ENCODE measurements at regions not wholly inside any gene's neighbourhood (a gene's known extent, or its start where the extent isn't known, plus 50 kb on each side); places are given as distances from the start of the nearest gene placed in this dataset.

DNA sequence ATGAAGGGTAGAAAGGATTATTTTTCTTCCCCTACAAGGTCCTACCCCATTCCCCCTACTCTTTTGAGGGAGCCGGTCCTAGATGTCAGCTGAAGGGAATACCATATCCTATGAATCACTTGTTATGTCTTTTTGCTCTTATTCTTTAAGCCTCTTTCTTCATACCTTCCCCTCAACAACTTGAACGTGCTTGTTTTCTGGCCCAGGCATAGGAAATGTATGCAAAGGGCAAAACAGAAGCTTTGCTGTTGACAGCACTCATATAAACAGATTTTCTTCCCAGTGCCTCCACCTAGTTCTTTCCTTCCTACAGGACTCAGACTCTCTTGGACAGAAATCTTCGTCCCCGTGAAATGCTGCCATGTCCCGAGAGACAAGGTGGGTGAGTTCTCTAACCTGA lies 64.6 kb downstream of the TMEM17 start:
- CTCF ChIA-PET (ENCODE audit: low intra/inter-chr PET ratio), result interaction anchor here (0.6 kb wide), 1 partner anchor 447 kb away, joined by 4 read pairs; no protein-coding TSS in a partner anchor
- DNase-seq (ENCODE audit: extremely low read depth in 1 of 4, low spot score in 3 of 4) (no peak), FAIRE-seq (no peak), ATAC-seq (no peak)
- H3K27ac ChIP-seq (ENCODE audit: extremely low read depth, low read depth, low read length), result no peak overlapping the region
- no peaks in the 10 kb centered on the region for H3K9me1 ChIP-seq (ENCODE audit: control insufficient read depth, insufficient read depth, low read length)
- H3K9ac ChIP-seq (ENCODE audit: insufficient read depth in 1 of 2, low read depth in 2 of 2, low read length in 2 of 2), result no peak overlapping the region
- no peaks in the 10 kb centered on the region for H3K9me3 ChIP-seq (replicated peaks; ENCODE audit: control insufficient read depth, insufficient read depth, low read depth, low read length)
- no peak overlapping the region for H2AFZ ChIP-seq (ENCODE audit: low read depth, low read length)
- H3K27me3 ChIP-seq (ENCODE audit: control insufficient read depth in 2 of 2, insufficient read depth in 2 of 2, low read length in 2 of 2), result peaks cover 0 to 18% of the 10 kb centered on the region in 2 experiments; a peak in 2 of 5 replicates
- intact Hi-C loops (cut with micrococcal nuclease) (no loop called here), in situ Hi-C loops (cut with MboI) (no loop called here)
- no peak overlapping the region for H3K4me2 ChIP-seq (ENCODE audit: insufficient read depth, low read length)
- no peaks in the 10 kb centered on the region for H3K79me2 ChIP-seq (ENCODE audit: control insufficient read depth, insufficient read depth, low read length)
- POLR2A ChIA-PET, result no interaction called here
- no peaks in the 10 kb centered on the region for H4K20me1 ChIP-seq (replicated peaks; ENCODE audit: control insufficient read depth, insufficient read depth, low read length)
- no peaks in the 10 kb centered on the region for H3K36me3 ChIP-seq (ENCODE audit: control insufficient read depth, insufficient read depth, low read length)
- BruUV-seq (replicated peaks), result no TSS peak
- H3K4me1 ChIP-seq (replicated peaks in 1 of 2; ENCODE audit: control insufficient read depth in 2 of 2, insufficient read depth in 2 of 2, low read length in 2 of 2), result no peaks in the 10 kb centered on the region; a peak in 1 of 5 replicates
- H3K4me3 ChIP-seq, result no peak overlapping the region
- WGBS (ENCODE audit: insufficient coverage, low coverage, missing lambda C conversion rate), result 4% methylated on average over 5 of the region's 5 CpGs
- TF ChIP-seq MYC (IDR thresholded peaks at IDR 0.05; ENCODE audit: low read depth, low read length) (no peak), MYC (CRISPR knock-in tag; IDR thresholded peaks at IDR 0.05; ENCODE audit: borderline replicate concordance, low read depth) (no peak), MTA2 (IDR thresholded peaks at IDR 0.05; ENCODE audit: low read depth) (no peak), ZNF445 (CRISPR knock-in tag; IDR thresholded peaks at IDR 0.05; ENCODE audit: low read depth) (no peak)

DNA sequence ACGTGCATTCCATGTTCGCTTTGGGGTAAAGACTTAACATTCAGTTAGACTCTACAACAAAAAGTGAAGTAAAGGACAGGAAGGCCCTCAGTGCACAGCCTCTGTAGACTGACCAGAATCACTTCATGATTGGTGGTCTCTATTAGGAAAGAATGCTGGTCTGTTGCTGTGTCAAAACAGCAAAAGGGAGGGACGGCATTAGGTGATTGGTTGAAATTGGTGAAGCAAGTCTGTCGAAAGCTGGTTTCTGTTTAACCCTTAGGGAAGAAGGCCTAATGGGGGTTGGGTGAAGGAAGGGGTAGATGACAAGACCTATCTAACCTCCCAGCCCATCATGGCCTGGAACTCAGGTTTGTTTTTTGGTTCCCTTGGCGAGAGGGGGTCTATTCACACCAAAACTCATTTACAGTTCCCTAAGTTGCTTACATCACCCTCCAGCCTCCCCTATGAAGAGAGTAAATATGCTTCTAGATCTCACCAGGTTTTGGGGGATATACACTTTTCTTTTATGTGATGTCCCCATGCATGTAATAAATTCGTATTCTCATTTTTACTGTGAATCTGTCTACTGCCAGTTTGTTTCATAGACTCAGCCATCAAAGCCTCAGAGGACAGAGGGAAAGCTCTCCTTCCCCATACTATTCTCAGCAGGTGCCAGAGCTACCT lies 65.6 kb downstream of the TMEM17 start:
- no peaks in the 10 kb centered on the region; a peak in 1 of 5 replicates for H3K4me1 ChIP-seq (replicated peaks in 1 of 2; ENCODE audit: control insufficient read depth in 2 of 2, insufficient read depth in 2 of 2, low read length in 2 of 2)
- WGBS (ENCODE audit: insufficient coverage, low coverage, missing lambda C conversion rate), result 9% methylated on average over 6 of the region's 6 CpGs
- CTCF ChIA-PET (ENCODE audit: low intra/inter-chr PET ratio), result no interaction called here
- no peak overlapping the region for H3K27ac ChIP-seq (ENCODE audit: extremely low read depth, low read depth, low read length)
- H3K9me1 ChIP-seq (ENCODE audit: control insufficient read depth, insufficient read depth, low read length), result no peaks in the 10 kb centered on the region
- DNase-seq (ENCODE audit: extremely low read depth in 1 of 4, low spot score in 3 of 4) (no peak), ATAC-seq (no peak), FAIRE-seq (no peak)
- no peak overlapping the region for H3K9ac ChIP-seq (ENCODE audit: insufficient read depth in 1 of 2, low read depth in 2 of 2, low read length in 2 of 2)
- H3K9me3 ChIP-seq (replicated peaks; ENCODE audit: control insufficient read depth, insufficient read depth, low read depth, low read length), result no peaks in the 10 kb centered on the region
- no peak overlapping the region for H3K4me2 ChIP-seq (ENCODE audit: insufficient read depth, low read length)
- TF ChIP-seq ZBTB1 (CRISPR knock-in tag; IDR thresholded peaks at IDR 0.05; ENCODE audit: borderline replicate concordance, low read depth) (no peak), TRIM24 (IDR thresholded peaks at IDR 0.05) (no peak), SMAD1 (IDR thresholded peaks at IDR 0.05; ENCODE audit: low read depth, low read length, partially characterized antibody) (no peak)
- no TSS peak for BruUV-seq (replicated peaks)
- H3K4me3 ChIP-seq, result no peak overlapping the region
- intact Hi-C loops (cut with micrococcal nuclease) (no loop called here), in situ Hi-C loops (cut with MboI) (no loop called here)
- H4K20me1 ChIP-seq (replicated peaks; ENCODE audit: control insufficient read depth, insufficient read depth, low read length), result no peaks in the 10 kb centered on the region
- H3K79me2 ChIP-seq (ENCODE audit: control insufficient read depth, insufficient read depth, low read length), result no peaks in the 10 kb centered on the region
- no peaks in the 10 kb centered on the region for H3K36me3 ChIP-seq (ENCODE audit: control insufficient read depth, insufficient read depth, low read length)
- POLR2A ChIA-PET, result interaction anchor here (0.6 kb wide), 1 partner anchor 520 kb away, joined by 3 read pairs; no protein-coding TSS in a partner anchor
- H2AFZ ChIP-seq (ENCODE audit: low read depth, low read length), result no peak overlapping the region
- peaks cover 0 to 18% of the 10 kb centered on the region in 2 experiments; a peak in 2 of 5 replicates for H3K27me3 ChIP-seq (ENCODE audit: control insufficient read depth in 2 of 2, insufficient read depth in 2 of 2, low read length in 2 of 2)
